ENCODE measurements at regions not wholly inside any gene's neighbourhood (a gene's known extent, or its start where the extent isn't known, plus 50 kb on each side); places are given as distances from the start of the nearest gene placed in this dataset.
"Not testable (repeated sequence)": the region's sequence is repeated elsewhere in the genome, so short reads cannot be mapped to it uniquely, and the experiment has no call there.

DNA sequence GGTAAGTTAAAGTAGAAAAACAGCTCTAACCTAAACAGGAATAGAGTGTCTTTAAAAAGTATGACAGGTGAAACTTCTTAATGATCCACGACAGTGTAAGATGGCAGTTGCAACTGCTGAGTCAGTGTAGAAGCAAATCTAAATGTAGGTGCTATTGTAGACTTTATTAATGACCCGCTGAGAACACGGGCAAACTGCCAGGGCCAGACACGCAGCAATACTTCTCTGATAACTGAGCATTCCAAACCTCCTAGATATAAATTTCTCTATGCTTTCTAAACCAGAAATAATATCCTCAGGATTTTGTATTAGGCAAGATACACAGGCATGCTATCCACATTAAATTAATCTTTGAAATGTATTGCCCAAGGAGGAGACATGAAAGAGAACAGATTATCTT is 1076.4 kb downstream of the HACE1 start:
- DNase-seq = no peak

DNA sequence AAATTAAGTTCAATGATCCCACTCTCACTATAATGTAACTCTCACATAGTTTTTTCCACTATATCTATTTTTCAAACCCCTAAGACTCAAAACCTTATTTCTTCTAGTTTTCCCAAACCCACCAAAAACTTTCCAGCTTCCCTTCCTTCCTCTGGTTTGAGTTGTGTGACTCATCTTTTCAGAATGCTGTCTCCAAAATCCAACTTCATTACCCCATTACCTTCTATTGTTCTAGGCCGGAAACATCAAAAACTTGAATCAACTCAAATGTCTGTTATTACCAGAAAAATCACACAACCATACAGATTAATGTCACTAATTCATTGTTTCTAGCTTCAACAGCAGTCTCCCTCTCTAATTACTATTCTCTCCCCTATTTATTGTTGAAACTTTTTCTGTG is 1090.3 kb downstream of the HACE1 start:
- no peak for DNase-seq

DNA sequence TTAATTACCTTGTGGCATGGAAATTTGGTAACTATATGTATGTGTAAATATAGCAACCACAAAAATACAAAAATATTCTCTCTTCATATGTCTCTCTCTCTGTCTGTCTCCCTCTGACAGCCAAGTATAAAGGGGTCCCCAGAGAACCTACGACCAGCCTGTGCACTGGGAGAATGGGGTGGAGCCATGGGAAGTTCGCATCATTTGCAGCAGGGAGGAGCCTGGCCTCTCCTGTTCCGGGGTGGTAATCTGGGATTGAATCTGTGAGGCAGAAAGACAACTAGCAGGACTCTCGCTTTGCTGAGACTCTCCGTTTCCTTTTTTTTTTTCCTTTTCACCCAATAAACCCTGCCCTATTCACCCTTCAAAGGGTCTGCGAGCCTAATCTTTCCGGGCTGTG is 1109.1 kb downstream of the HACE1 start:
- no peak for DNase-seq

DNA sequence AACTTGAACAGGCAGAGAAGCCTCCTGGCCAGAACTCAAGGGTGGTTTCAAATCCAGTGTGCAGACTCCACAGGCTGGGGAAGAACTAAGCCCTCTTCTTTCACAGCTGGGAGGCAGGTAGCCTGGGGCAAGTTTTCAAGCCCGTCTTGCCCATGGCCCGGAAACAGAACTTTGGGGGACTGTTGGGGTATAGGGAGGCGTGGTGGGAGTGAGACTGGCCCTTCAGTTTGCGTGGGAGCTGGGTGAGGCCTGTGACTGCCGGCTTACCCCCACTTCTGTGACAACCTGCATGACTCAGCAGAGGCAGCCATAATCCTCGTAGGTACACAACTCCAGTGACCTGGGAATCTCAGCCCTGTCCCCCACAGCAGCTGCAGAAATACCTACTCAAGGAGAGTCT is 1125.7 kb downstream of the HACE1 start:
- no peak for DNase-seq

DNA sequence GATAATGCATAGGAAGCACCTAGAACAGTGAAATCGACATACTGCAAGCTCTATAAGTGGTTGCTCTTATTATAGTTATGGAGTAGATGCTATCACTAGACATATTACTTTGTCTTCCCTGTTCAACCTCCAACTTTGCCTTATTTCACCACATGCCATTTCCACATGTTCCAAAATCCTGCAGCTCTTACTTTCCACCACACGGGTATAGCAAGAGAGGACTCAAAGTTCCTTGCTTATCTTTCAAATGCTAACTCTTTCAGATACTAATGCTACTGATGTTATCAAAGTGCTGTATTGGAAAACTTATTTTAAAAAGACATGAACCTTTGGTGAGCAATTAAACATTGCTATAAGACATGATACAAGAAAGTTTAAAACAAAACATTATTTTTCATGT is 1130.1 kb downstream of the HACE1 start:
- no peak for DNase-seq

DNA sequence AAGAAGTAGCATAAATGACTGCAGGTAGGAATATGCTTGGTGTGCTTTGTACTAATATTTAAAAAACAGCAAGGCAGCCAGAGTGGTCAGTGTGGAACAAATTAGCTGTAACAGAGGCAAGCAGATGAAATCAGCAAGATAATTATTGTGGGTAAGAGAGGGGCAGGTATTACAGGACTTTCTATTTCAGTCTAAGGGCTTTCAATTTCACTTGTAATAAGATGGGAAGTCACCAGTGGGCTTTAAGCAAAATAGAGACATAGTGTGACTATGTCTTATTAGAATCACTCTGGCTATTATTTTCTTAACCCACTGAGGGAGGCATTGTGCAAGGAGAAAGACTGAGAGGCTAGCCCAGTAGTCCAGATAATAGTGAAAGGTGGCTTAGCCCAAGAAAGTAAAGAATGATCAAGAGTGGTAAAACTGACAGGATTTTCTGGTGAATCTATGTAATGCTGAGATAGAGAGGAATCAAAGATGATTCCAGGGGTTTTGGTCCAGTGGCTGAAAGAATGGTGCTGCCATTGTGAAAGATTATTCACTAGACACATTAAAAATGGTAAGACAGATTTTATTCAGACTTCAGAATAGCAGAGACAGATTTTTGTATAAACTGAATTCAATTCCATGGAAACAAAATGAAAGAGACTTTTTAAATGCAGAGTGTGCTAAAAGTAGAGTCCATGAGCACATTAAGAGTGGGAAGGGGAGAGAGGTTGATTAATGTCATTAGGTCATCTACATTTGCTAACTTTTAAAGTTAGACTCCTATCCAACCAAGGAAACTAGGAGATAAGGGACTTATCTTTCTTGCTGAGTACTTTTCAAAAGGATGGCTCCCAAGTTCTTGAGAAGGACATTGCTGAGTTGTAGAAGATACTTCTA is 1136.0 kb downstream of the HACE1 start:
- no peak for DNase-seq

DNA sequence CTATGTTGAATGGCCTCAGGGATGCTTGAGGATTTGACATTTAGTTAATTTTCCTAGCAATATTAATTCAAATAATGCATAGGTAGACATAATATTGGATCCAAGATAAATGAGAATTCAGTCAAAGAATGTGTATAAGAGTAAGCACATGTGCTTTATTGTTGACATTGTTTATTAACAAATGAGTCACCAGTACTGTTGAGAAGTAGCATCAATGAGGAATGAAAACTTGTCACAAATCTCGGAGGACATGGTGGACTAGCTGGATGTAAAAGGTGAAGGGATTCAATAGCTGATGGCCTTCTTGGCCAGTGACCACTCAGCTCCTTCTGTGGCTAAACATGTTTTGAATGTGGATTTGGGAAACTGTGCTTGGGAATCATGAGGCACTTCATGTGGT is 1137.0 kb downstream of the HACE1 start:
- DNase-seq = no peak

DNA sequence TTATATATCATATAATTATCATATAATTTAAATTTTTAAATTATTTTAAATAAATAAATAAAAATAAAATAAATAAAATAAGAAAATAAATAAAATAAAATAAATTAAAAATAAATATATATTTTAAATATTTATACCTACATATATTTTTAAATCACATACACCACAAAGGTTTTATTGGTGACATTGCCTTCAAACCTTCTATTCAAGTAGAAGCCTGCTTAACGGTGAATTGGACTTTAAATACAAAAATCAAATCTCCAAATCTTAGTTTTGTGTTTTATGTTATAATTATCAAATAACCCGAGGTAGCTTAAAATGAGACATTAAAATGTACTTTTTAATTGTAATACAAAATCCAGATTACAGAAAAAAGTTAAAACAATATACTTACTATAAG is 1137.8 kb downstream of the HACE1 start:
- no peak for DNase-seq

DNA sequence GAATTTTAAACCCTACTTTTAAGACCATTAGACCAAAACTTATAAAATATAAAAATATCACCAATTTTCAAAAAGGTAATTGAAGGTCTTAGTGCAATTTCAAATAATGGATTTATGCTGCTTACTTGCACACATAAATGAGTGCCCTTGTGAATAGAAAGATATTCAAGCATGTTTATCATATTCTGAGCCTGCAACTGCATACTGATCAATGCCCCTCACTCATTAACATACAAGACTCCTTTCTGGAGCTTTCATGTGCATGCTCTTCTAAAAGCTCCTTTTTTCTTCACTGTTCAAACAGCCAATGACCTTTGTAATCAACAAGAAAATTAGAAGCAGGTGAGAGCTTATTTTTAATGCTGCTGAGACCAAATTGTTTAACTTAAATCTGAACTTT is 1139.3 kb downstream of the HACE1 start:
- DNase-seq = no peak

DNA sequence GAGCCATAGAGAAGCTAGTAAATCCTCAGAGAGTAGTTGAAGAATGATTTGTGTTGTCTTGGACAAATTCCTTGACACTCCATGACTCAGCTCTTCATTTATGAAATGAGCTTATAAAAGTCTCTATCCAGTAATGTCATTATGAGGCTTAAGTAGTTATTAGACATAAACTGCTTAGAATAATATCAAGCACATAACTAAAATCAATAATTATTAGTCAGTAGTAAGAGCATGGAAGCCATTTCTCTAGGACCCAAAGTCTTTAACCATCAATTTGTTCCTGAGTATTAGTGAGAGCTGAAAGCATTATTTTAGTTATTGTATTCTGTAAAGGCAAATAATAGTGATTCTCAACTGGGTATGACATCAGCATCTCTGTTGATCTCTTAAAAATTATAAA is 1140.2 kb downstream of the HACE1 start:
- no peak for DNase-seq

DNA sequence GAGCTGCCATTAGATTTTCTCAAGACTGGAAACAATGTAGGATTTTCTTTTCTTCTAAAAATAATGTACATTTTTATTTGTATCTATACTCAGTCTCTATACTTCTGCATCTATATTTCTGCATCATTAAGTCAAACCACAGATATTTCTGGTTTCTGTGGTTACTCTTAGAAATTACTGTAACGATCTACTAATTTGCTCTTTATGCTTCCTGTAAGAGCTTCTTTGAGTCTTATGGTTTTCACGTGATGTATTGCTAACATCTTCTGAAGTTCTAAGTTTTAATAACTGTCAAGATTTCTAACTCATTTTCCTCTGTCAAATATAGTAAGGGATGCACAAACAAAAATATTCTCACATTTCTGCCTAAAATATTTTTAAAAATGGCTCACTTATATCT is 1144.5 kb downstream of the HACE1 start:
- DNase-seq = no peak

DNA sequence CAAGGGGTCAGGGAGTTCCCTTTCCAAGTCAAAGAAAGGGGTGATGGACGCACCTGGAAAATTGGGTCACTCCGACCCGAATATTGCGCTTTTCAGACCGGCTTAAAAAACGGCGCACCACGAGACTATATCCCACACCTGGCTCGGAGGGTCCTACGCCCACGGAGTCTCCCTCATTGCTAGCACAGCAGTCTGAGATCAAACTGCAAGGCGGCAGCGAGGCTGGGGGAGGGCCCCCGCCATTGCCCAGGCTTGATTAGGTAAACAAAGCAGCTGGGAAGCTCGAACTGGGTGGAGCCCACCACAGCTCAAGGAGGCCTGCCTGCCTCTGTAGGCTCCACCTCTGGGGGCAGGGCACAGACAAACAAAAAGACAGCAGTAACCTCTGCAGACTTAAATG is 1150.5 kb downstream of the HACE1 start:
- not testable (repeated sequence) for DNase-seq

DNA sequence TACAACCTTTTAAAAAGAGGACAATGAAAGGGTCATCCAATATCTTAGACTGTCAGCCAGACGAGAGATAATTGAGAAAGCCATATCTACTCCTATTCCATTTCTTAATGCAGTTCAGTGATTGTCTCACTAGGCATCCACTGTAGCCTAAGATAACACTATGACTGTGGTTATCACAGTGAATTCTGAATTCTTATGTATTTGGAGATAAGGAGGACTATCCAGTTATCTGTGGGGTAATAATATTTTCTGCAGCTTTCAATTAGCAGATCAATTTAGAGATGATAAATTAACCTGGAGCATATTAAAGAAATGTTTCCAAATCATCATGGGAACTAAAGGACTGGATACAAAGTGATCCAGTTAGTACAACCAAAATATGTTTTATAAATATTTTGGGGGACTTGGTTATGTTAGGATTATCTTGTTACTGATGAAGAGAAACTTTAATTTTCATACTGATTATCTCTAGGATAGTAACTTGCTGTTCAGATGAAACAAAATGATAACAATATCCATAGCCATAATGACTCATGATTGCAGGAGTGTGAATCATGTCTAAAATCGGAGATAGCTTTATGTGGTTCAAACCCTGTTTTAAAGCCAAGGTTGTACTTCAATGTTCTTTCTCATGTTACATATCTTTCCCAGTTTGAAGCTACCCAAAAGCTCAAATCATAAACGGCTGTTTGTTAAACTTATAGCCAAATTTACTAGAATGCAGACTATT is 1152.0 kb downstream of the HACE1 start:
- no peak for DNase-seq

DNA sequence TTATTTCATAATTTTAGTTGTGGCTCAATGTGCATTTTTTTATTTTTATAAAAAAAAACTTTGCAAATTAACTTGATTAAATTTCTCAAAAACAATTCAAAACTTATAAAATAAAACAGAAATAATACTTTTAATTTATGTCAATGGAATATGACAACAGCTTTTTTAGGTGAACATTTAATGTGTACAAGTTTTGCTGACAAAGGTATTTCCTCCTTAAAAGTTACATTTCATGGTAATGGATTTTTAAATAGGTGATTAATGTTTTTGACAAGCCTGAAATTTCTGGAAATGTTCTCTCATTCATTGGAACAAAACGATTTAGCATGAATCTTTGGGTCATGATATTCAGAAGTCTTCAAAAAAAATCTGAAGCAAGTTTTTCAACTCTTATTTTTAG is 1160.0 kb downstream of the HACE1 start:
- no peak for DNase-seq

DNA sequence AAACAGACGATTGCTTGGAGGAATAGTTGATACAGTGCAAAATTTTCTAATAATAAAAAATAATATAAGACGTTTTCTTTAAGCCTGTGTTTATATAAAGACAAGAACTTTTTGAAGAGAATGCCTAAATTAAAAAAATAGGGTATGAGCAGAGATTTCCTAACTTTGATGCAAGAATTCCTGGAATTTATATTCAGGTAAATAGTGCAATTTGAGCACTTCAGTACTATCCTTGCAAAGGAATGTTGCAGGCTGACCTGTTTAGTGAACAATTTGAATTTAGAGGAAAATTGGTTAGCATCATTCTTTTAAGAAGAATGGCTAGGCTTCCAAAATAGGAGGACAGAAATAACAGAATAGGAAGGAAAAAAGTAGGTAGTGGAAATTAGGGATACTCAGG is 1172.3 kb downstream of the HACE1 start:
- no peak for DNase-seq

DNA sequence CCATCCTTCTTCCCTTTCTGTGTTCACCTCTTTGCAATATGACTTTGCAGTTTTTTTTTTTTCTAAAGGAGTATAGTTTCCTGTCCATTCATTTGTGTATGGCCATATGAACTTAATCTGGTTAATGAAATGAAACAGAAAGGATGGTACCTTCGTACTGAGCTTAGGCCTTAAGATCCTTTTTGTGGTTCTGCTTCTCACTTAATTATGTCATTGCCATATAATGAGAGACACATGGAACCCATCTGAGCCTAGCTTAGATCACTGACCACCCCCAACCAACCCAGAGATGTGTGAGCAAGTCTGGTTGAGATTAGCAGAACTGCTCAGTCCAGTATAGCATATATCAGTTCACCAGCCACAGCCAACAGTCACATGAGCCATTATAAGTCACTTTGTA is 1179.6 kb downstream of the HACE1 start:
- no peak for DNase-seq

DNA sequence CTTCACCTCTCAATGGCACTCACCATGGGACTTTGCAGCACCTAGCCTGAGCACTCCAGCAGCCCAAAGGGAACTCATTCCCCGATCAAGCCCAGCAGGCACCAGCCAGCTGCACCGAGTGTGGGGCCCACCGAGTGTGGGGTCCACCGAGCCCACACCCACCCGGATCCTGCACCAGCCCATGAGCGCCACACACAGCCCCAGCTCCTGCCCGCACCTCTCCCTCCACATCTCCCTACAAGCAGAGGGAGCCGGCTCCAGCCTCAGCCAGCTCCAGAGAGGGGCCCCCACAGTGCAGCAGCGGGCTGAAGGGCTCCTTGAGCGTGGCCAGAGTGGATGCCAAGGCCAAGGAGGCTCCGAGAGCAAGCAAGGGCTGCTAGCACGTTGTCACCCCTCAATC is 1182.4 kb downstream of the HACE1 start:
- DNase-seq = no peak

DNA sequence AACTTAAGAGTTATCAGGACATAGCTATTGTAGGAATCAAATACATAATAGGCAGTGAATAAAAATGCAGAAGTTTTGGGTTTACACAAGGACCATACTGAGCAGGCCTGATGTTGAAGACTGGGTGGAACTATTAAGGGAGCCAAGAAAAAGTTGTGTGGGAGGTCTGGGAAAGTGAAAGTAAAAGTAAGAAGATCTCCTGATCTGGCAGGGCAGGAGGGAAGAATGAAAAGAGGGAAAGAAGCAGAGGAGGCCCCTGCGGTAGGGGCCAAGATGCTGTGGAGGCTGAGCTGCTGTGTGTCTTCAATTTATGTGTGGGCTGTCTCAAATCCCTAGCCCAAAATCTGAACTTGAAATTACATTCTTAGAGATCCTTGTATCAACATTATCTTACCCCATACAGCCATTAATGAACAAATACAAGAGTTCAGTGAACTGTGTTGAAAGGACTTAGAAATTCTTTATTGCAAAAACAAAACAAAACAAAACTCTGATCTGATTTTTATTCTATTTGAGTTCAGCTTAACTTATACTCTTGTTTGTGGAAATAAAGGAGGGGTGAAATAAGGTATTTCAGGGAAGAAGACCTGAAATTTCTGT is 1183.8 kb downstream of the HACE1 start:
- peak; percentile 7 for DNase-seq

DNA sequence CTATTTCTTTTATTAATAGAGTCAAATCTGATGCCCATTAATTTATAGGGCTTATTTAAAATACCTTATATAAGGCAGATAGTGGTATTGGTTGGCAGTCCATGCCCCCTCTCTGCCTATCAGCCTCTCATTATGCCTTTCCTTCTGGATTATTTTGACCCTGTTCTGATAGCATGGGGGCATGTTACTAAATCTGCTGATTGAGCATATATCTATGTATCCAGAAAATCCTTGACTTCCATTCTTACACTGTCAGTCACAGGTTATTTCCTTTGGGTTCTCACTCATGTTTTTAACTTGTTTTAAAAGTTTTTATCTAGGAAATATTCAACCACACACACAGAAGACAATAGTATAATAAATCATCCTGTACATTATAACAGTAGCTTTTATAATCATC is 1184.9 kb downstream of the HACE1 start:
- no peak for DNase-seq

DNA sequence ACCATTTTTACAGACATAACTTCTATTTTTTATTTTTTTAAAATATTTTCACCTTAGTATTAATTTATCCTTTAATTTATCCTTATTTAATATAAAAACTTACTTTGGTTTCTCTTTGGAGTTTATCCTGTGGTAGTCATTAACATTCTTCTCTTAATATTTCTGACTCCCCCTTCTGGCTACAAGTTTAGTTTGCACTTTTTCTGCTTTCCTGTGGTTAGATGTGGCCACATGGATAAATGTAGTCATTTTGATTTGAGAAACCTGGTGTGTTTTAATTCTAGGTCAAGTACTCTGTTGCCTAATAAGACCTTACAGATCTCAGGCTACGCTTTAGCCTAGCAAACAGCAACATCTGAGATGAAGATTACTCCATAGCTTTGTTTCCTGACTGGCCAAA is 1187.5 kb downstream of the HACE1 start:
- DNase-seq = no peak

DNA sequence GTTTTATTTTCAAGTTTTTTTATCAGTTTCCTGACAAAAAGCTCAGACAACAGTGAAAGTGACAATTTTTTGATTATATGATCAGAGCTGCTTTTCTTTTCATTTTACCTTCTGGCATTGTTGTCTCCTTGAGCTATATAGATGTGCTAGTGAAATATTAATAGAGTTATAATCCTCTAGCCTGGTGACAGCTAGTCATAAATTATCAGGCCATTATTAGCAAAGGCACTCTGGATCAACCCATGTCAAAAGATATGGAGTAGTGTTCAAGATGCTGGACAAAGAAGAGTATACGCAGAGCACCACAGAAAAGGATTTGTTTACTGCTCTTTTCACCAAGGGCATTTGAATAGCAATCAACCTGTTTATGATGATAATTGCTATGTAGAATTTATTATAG is 1230.1 kb downstream of the HACE1 start:
- no peak for DNase-seq

DNA sequence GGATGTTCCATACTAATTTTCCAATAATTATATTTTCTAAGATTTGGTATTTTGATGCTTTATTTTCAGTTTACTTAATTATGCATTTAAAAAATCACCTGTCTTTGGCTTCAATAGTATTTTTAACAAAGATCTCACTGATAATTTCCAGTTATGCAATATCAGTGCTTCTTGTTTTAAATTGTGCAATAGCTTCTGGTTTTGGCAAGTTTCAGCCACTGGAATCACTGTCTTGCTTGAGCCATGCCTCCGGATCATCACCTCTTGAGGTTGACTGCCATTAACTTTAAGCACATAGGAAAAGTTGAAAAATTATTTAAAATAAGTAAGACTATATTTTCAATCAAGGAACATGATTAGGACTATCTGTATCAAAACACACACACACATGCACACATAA is 1242.1 kb downstream of the HACE1 start:
- DNase-seq = no peak

DNA sequence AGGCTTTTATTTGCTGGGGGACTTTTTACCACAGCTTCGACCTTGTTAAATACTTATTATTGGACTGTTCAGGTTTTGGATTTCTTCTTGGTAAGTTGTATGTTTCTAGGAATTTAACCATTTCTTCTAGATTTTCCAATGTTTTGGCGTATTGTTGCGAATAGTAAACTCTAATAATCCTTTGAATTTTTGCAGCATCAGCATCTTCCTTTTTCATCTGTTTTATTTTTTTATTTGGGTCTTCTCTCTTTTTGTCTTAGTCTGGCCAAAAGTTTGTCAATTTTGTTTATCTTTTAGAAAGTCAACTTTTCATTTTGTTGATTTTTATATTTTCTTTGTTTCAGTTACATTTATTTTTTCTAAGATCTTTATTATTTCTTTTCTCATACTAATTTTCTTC is 1272.0 kb downstream of the HACE1 start:
- DNase-seq = no peak
